Left lung (tissue), 4 donors: ENCODE measurements at regions not wholly inside any gene's neighbourhood (a gene's known extent, or its start where the extent isn't known, plus 50 kb on each side); places are given as distances from the start of the nearest gene placed in this dataset.

Source experiments
- ATAC-seq: fragments of 200-7000 bp; cut with Tn5 transposase; one replicate; pipeline ENCODE4 v1.9.1; 2020; ENCODE audit warnings: moderate library complexity
- DNase-seq, 4 donors: peaks; one replicate each; pipeline ENCODE4 v3.0.0-alpha.2; 2013 to 2020
- H3K27ac ChIP-seq, 2 donors: fragments of 200-600 bp; sonication (generic) in 1 of 2; one replicate each; pipeline versions ENCODE4 v1.5.0 to v1.8.0; 2020 to 2021
- H3K27me3 ChIP-seq, 2 donors: fragments of 200-600 bp; sonication (generic) in 1 of 2; one replicate each; pipeline versions ENCODE4 v1.5.0 to v1.8.0; 2020 to 2021
- H3K36me3 ChIP-seq, 2 donors: fragments of 200-600 bp; sonication (generic) in 1 of 2; one replicate each; pipeline versions ENCODE4 v1.5.0 to v1.8.0; 2020 to 2021
- H3K4me1 ChIP-seq, 2 donors: fragments of 200-600 bp; one replicate each; pipeline ENCODE4 v1.8.0; 2021
- H3K4me3 ChIP-seq, 2 donors: fragments of 200-600 bp; sonication (generic) in 1 of 2; one replicate each; pipeline versions ENCODE4 v1.5.0 to v1.8.0; 2020 to 2021; ENCODE audit warnings: mild to moderate bottlenecking in 1 of 2
- H3K9me3 ChIP-seq, 2 donors: fragments of 200-600 bp; sonication (generic) in 1 of 2; one replicate each; pipeline versions ENCODE4 v1.5.0 to v1.8.0; 2020 to 2021
- intact Hi-C, 2 donors: fragments of 100-400 bp; cut with DNase I; formaldehyde crosslinking; loops; one replicate each; pipeline versions ENCODE4 v1.11.2 to v1.14.2; 2022
- TF ChIP-seq, protein P1 (sequence below), 2 donors: fragments of 200-600 bp; sonication (generic) in 1 of 2; IDR thresholded peaks; one replicate each; pipeline versions ENCODE4 v1.5.0 to v1.8.0; 2021; ENCODE audit warnings: antibody characterized with exemption in 2 of 2
- donor health status: DM: no; HTN: yes; CAD: no.
- donor health status: DM: no; HTN: no; CAD: no.

DNA sequence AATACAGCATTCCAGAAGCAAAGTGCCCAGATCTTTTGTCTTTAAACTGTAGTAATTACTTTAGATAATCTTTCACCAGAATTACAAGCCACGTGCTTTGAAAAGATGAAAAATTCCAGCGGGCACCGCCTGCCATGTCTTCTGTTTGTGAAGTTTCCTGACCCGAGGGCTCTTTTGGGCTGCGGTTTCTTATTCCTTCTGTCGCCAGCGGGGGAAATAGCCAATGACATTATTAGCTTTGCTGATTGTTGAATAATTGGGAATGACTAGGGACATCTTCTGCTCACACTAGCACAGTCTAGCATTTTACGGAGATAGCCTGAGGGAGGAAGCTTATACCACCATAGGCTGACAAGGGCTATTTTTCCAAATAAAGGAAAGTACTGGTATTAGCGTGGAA lies 124.7 kb downstream of the SAMD5 start:
- Histone ChIP-seq H3K4me3 (no peak overlapping the region), H3K27me3 (no peaks in the 10 kb centered on the region), H3K36me3 (no peaks in the 10 kb centered on the region), H3K27ac (no peak overlapping the region), H3K4me1 (no peaks in the 10 kb centered on the region), H3K9me3 (peaks cover 0 to 6% of the 10 kb centered on the region in 2 donors)
- intact Hi-C loops, result no loop called here
- TF ChIP-seq, protein P1, sequence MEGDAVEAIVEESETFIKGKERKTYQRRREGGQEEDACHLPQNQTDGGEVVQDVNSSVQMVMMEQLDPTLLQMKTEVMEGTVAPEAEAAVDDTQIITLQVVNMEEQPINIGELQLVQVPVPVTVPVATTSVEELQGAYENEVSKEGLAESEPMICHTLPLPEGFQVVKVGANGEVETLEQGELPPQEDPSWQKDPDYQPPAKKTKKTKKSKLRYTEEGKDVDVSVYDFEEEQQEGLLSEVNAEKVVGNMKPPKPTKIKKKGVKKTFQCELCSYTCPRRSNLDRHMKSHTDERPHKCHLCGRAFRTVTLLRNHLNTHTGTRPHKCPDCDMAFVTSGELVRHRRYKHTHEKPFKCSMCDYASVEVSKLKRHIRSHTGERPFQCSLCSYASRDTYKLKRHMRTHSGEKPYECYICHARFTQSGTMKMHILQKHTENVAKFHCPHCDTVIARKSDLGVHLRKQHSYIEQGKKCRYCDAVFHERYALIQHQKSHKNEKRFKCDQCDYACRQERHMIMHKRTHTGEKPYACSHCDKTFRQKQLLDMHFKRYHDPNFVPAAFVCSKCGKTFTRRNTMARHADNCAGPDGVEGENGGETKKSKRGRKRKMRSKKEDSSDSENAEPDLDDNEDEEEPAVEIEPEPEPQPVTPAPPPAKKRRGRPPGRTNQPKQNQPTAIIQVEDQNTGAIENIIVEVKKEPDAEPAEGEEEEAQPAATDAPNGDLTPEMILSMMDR (IDR thresholded peaks at IDR 0.05), result no peak
- ATAC-seq, result no peak
- DNase-seq, result no peak

DNA sequence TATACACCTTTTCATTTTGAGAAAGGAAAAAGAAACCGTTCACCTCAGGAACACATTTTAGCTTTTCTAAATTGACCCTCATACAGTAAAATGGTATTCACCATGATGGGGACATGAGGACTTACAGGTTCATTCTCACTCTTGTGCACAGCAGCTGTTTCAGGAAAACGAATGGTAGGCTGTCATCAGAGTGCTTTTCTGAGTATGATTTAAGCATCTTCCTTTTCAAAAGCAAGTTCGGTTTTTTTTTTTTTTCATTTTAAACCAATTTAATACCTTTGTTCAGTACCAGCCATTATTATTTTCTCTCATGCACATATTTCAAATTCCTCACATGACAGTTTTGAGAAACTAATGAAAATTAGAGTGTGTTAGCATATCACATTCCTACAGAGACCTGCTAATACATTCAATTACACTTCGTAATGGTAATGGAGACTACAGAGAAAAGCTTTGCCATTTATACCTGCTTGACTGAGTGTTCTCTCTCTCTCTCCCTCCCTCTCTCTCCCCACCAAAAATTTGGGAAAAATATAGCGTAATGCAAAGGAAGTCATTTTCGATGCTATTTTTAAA lies 129.2 kb downstream of the SAMD5 start:
- DNase-seq (no peak), ATAC-seq (no peak)
- peaks cover 0 to 6% of the 10 kb centered on the region in 2 donors for H3K9me3 ChIP-seq
- TF ChIP-seq, protein P1 (IDR thresholded peaks at IDR 0.05), result no peak
- intact Hi-C loops, result no loop called here
- no peaks in the 10 kb centered on the region for H3K27me3 ChIP-seq
- no peak overlapping the region for H3K4me3 ChIP-seq
- no peaks in the 10 kb centered on the region for H3K4me1 ChIP-seq
- H3K36me3 ChIP-seq, result no peaks in the 10 kb centered on the region
- no peak overlapping the region for H3K27ac ChIP-seq

DNA sequence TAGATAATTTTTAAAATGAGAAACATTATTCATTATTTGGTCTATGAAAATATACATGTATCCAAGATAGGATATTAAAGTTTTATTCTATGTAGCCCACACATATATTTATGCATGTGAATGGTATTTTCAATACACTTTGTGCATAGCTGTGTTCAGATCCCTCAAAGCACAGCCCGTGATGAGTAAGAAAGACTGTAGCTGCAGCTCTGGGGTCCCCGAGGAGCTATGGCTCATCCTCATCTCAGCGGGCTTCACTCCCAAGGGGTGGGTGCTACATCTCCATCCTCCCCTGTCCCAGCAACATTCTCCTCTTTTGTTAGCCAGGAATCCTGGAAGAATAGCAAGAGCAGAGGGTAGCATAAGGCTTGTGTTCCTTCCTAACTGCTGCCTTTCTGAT lies 130.8 kb downstream of the SAMD5 start:
- intact Hi-C loops, result no loop called here
- TF ChIP-seq, protein P1 (IDR thresholded peaks at IDR 0.05), result no peak

DNA sequence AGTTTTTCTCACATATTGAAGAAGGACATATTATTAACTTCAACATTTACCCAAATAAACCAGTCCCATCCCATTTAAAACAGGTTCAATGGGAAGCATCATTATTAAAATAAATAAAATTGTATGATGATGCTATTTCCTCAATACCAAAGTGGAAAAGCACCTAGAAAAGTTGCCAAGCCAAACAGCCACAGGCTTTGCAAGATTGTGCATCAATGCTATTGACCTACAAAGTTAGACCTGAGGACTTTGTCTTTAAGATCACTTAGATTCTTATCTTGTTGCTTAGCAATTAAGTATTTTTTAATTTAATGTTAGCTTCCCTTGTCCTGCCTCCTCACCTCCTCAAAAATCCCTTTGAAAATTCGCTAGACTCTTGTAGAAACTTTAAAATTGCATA lies 132.1 kb downstream of the SAMD5 start:
- Histone ChIP-seq H3K4me3 (no peak overlapping the region), H3K27ac (no peak overlapping the region), H3K9me3 (no peaks in the 10 kb centered on the region), H3K4me1 (no peaks in the 10 kb centered on the region), H3K27me3 (no peaks in the 10 kb centered on the region), H3K36me3 (no peaks in the 10 kb centered on the region)
- DNase-seq (no peak), ATAC-seq (no peak)
- TF ChIP-seq, protein P1 (IDR thresholded peaks at IDR 0.05), result no peak
- intact Hi-C loops, result no loop called here

More for the DNA sequence above, 130.8 kb downstream of the SAMD5 start:
- ATAC-seq (no peak), DNase-seq (no peak)
- no peaks in the 10 kb centered on the region for H3K4me1 ChIP-seq
- H3K27ac ChIP-seq, result no peak overlapping the region
- H3K4me3 ChIP-seq, result no peak overlapping the region
- peaks cover 0 to 4% of the 10 kb centered on the region in 2 donors for H3K9me3 ChIP-seq
- H3K27me3 ChIP-seq, result no peaks in the 10 kb centered on the region
- no peaks in the 10 kb centered on the region for H3K36me3 ChIP-seq

DNA sequence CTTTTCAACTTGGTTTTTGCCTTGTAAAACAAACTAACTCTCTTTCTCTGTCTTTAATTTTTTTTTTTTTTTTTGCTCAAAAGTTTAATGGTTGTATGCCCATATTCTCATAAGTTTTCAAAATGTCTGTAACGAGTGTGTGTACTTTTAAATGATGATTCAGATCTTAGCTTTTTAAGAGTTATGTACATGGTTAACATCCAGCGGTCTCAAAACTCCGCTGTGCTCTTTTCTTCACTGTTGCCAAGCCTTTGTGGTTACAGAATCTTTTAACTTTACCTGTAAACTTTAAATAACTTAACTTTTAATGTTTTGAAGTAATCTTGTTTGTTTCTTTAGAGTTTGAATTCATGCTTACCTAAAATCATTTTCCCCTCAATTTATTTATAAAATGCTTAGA lies 133.0 kb downstream of the SAMD5 start:
- DNase-seq, result no peak
- H3K4me3 ChIP-seq, result no peak overlapping the region
- no peak overlapping the region for H3K27ac ChIP-seq
- no peaks in the 10 kb centered on the region for H3K27me3 ChIP-seq
- ATAC-seq, result no peak
- no peaks in the 10 kb centered on the region for H3K9me3 ChIP-seq
- H3K36me3 ChIP-seq, result no peaks in the 10 kb centered on the region
- H3K4me1 ChIP-seq, result no peaks in the 10 kb centered on the region
- TF ChIP-seq, protein P1 (IDR thresholded peaks at IDR 0.05), result no peak
- intact Hi-C loops, result no loop called here
